Stimulated activated CD4-positive, alpha-beta T cell treated with anti-CD3 and anti-CD28 coated beads, TNF-alpha, amount 100 ng/mL, for 4 hours (primary cell): ENCODE measurements at regions not wholly inside any gene's neighbourhood (a gene's known extent, or its start where the extent isn't known, plus 50 kb on each side); places are given as distances from the start of the nearest gene placed in this dataset.

Source experiments
- DNase-seq, 3 experiments: peaks; one replicate each; pipeline ENCODE4 v3.0.0-alpha.2; 2020; ENCODE audit warnings: low read depth in 3 of 3

- no peak for DNase-seq
These were observed 1179.9 kb downstream of the ZPLD1 start for GRCh38 chr3:103614719-103615118.

GRCh38 chr3:103617961-103618360, 1183.1 kb downstream of the ZPLD1 start:
- DNase-seq, result no peak

GRCh38 chr3:103624271-103624670, 1189.5 kb downstream of the ZPLD1 start:
- DNase-seq, result no peak

GRCh38 chr3:103629391-103629790, 1194.6 kb downstream of the ZPLD1 start:
- no peak for DNase-seq

GRCh38 chr3:103644450-103644849, 1209.6 kb downstream of the ZPLD1 start:
- no peak for DNase-seq

GRCh38 chr3:103653996-103654395, 1219.2 kb downstream of the ZPLD1 start:
- no peak for DNase-seq

- no peak for DNase-seq
These were observed 1222.9 kb downstream of the ZPLD1 start for GRCh38 chr3:103657756-103658155.

GRCh38 chr3:103660810-103661209, 1226.0 kb downstream of the ZPLD1 start:
- no peak for DNase-seq

GRCh38 chr3:103662591-103662990, 1227.8 kb downstream of the ZPLD1 start:
- no peak for DNase-seq

- no peak for DNase-seq
These were observed 1237.5 kb downstream of the ZPLD1 start for GRCh38 chr3:103672346-103672745.

- no peak for DNase-seq
These were observed 1250.1 kb downstream of the ZPLD1 start for GRCh38 chr3:103684904-103685303.

GRCh38 chr3:103685939-103686338, 1251.1 kb downstream of the ZPLD1 start:
- no peak for DNase-seq

- no peak for DNase-seq
These were observed 1255.7 kb downstream of the ZPLD1 start for GRCh38 chr3:103690536-103690935.

- no peak for DNase-seq
These were observed 1259.0 kb downstream of the ZPLD1 start for GRCh38 chr3:103693831-103694230.

GRCh38 chr3:103698646-103699045, 1263.8 kb downstream of the ZPLD1 start:
- no peak for DNase-seq

- no peak for DNase-seq
These were observed 1264.4 kb downstream of the ZPLD1 start for GRCh38 chr3:103699228-103699627.

GRCh38 chr3:103705641-103706040, 1270.8 kb downstream of the ZPLD1 start:
- no peak for DNase-seq

GRCh38 chr3:103706671-103707070, 1271.9 kb downstream of the ZPLD1 start:
- no peak for DNase-seq

GRCh38 chr3:103711670-103712069, 1276.9 kb downstream of the ZPLD1 start:
- DNase-seq, result no peak

GRCh38 chr3:103712320-103713008, 1277.6 kb downstream of the ZPLD1 start:
- no peak for DNase-seq

- DNase-seq, result no peak
These were observed 1294.7 kb downstream of the ZPLD1 start for GRCh38 chr3:103729547-103729946.

GRCh38 chr3:103730744-103731143, 1295.9 kb downstream of the ZPLD1 start:
- no peak for DNase-seq

GRCh38 chr3:103752986-103753385, 1318.2 kb downstream of the ZPLD1 start:
- no peak for DNase-seq

- DNase-seq, result no peak
These were observed 1332.8 kb downstream of the ZPLD1 start for GRCh38 chr3:103767635-103768034.
